ENCODE measurements at regions not wholly inside any gene's neighbourhood (a gene's known extent, or its start where the extent isn't known, plus 50 kb on each side); places are given as distances from the start of the nearest gene placed in this dataset.

GRCh38 chr10:36390221-36390620 is 735.2 kb upstream of the ANKRD30A start:
- no peaks in the 10 kb centered on the region for H3K27me3 ChIP-seq
- TF ChIP-seq, protein P1, sequence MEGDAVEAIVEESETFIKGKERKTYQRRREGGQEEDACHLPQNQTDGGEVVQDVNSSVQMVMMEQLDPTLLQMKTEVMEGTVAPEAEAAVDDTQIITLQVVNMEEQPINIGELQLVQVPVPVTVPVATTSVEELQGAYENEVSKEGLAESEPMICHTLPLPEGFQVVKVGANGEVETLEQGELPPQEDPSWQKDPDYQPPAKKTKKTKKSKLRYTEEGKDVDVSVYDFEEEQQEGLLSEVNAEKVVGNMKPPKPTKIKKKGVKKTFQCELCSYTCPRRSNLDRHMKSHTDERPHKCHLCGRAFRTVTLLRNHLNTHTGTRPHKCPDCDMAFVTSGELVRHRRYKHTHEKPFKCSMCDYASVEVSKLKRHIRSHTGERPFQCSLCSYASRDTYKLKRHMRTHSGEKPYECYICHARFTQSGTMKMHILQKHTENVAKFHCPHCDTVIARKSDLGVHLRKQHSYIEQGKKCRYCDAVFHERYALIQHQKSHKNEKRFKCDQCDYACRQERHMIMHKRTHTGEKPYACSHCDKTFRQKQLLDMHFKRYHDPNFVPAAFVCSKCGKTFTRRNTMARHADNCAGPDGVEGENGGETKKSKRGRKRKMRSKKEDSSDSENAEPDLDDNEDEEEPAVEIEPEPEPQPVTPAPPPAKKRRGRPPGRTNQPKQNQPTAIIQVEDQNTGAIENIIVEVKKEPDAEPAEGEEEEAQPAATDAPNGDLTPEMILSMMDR (IDR thresholded peaks at IDR 0.05), result no peak
- no peak overlapping the region for H3K4me3 ChIP-seq
- H3K27ac ChIP-seq, result no peak overlapping the region
- no peak overlapping the region for H3K9ac ChIP-seq (ENCODE audit: low read depth in 2 of 2, low read length in 2 of 2)
- intact Hi-C loops (cut with DNase I), result no loop called here
- no peak for DNase-seq
- no peaks in the 10 kb centered on the region for H3K9me3 ChIP-seq
- H3K4me1 ChIP-seq, result no peaks in the 10 kb centered on the region
- no peaks in the 10 kb centered on the region for H3K36me3 ChIP-seq

GRCh38 chr10:36388166-36388565 is 737.2 kb upstream of the ANKRD30A start:
- no peaks in the 10 kb centered on the region for H3K4me1 ChIP-seq
- TF ChIP-seq, protein P1 (IDR thresholded peaks at IDR 0.05), result no peak
- H3K9ac ChIP-seq (ENCODE audit: low read depth in 2 of 2, low read length in 2 of 2), result no peak overlapping the region
- no peak for DNase-seq
- H3K27ac ChIP-seq, result no peak overlapping the region
- H3K27me3 ChIP-seq, result no peaks in the 10 kb centered on the region
- no peaks in the 10 kb centered on the region for H3K9me3 ChIP-seq
- intact Hi-C loops (cut with DNase I), result no loop called here
- H3K4me3 ChIP-seq, result no peak overlapping the region
- H3K36me3 ChIP-seq, result no peaks in the 10 kb centered on the region

GRCh38 chr10:36385693-36386092 is 739.7 kb upstream of the ANKRD30A start:
- H3K27me3 ChIP-seq, result no peaks in the 10 kb centered on the region
- no peak for DNase-seq
- H3K4me1 ChIP-seq, result no peaks in the 10 kb centered on the region
- no peak overlapping the region for H3K27ac ChIP-seq
- H3K9ac ChIP-seq (ENCODE audit: low read depth in 2 of 2, low read length in 2 of 2), result no peak overlapping the region
- TF ChIP-seq, protein P1 (IDR thresholded peaks at IDR 0.05), result no peak
- H3K36me3 ChIP-seq, result no peaks in the 10 kb centered on the region
- H3K4me3 ChIP-seq, result no peak overlapping the region
- intact Hi-C loops (cut with DNase I), result no loop called here
- no peaks in the 10 kb centered on the region for H3K9me3 ChIP-seq

DNA sequence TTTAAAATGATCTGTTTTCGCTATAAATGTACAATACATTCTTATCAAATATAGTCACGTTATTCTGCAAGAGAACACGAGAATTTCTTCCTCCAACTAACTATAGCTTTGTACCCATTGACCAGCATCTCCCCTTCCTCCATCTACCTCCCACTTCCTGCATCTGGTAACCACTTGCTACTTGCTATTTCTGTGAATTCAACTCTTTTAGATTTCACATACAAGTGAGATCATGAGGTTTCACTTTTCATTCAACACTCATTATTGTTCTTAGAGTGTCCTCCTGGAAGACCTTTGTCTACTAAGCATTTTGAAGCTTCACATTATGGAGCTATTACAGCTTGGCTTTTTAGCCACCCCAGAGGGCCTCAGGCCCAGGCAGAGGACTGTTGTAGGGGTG is 741.3 kb upstream of the FZD8 start:
- TF ChIP-seq, protein P1 (IDR thresholded peaks at IDR 0.05), result no peak
- H3K27me3 ChIP-seq, result no peaks in the 10 kb centered on the region
- intact Hi-C loops (cut with DNase I), result no loop called here

GRCh38 chr10:36381748-36382147 is 739.7 kb upstream of the FZD8 start:
- Histone ChIP-seq H3K4me1 (no peaks in the 10 kb centered on the region), H3K4me3 (no peak overlapping the region), H3K9me3 (no peaks in the 10 kb centered on the region), H3K27ac (no peak overlapping the region), H3K36me3 (no peaks in the 10 kb centered on the region), H3K9ac (ENCODE audit: low read depth in 2 of 2, low read length in 2 of 2) (no peak overlapping the region), H3K27me3 (no peaks in the 10 kb centered on the region)
- no peak for DNase-seq
- TF ChIP-seq, protein P1 (IDR thresholded peaks at IDR 0.05), result no peak
- intact Hi-C loops (cut with DNase I), result no loop called here

More for the DNA sequence above, 741.3 kb upstream of the FZD8 start:
- Histone ChIP-seq H3K4me1 (no peaks in the 10 kb centered on the region), H3K36me3 (no peaks in the 10 kb centered on the region), H3K9ac (ENCODE audit: low read depth in 2 of 2, low read length in 2 of 2) (no peak overlapping the region), H3K4me3 (no peak overlapping the region), H3K9me3 (no peaks in the 10 kb centered on the region), H3K27ac (no peak overlapping the region)
- DNase-seq, result no peak

GRCh38 chr10:36380538-36380937 is 738.4 kb upstream of the FZD8 start:
- no peak overlapping the region for H3K27ac ChIP-seq
- H3K36me3 ChIP-seq, result no peaks in the 10 kb centered on the region
- H3K4me1 ChIP-seq, result no peaks in the 10 kb centered on the region
- TF ChIP-seq, protein P1 (IDR thresholded peaks at IDR 0.05), result no peak
- intact Hi-C loops (cut with DNase I), result no loop called here
- no peaks in the 10 kb centered on the region for H3K9me3 ChIP-seq
- H3K27me3 ChIP-seq, result no peaks in the 10 kb centered on the region
- no peak for DNase-seq
- H3K9ac ChIP-seq (ENCODE audit: low read depth in 2 of 2, low read length in 2 of 2), result no peak overlapping the region
- H3K4me3 ChIP-seq, result no peak overlapping the region
